Smooth muscle cell (in vitro differentiated cells): ENCODE measurements at regions not wholly inside any gene's neighbourhood (a gene's known extent, or its start where the extent isn't known, plus 50 kb on each side); places are given as distances from the start of the nearest gene placed in this dataset.

Experiments
- DNase-seq: peaks from one replicate; lab custom pipeline; 2025; ENCODE audit not compliant: unreplicated experiment; lab: John Stamatoyannopoulos, UW
- H2AFZ ChIP-seq: fragments of 200-600 bp; sonication (generic); 2 replicates; pipeline ENCODE4 v1.6.0; 2016; ENCODE audit warnings: antibody characterized with exemption, low read depth, mild to moderate bottlenecking
- H3F3A ChIP-seq: fragments of 200-600 bp; sonication (generic); 2 replicates; pipeline ENCODE4 v1.6.0; 2017; ENCODE audit warnings: antibody characterized with exemption, low read depth
- H3K27ac ChIP-seq: fragments of 200-600 bp; sonication (generic); 2 replicates; pipeline ENCODE4 v1.5.1; 2016; ENCODE audit warnings: low read depth, mild to moderate bottlenecking
- H3K27me3 ChIP-seq: fragments of 200-600 bp; sonication (generic); 2 replicates; pipeline ENCODE4 v1.6.1; 2016; ENCODE audit warnings: low read depth, mild to moderate bottlenecking
- H3K36me3 ChIP-seq: fragments of 200-600 bp; sonication (generic); 2 replicates; pipeline ENCODE4 v1.5.1; 2016; ENCODE audit warnings: low read depth
- H3K4me1 ChIP-seq: fragments of 200-600 bp; sonication (generic); 2 replicates; pipeline ENCODE4 v1.5.1; 2016; ENCODE audit warnings: low read depth
- H3K4me2 ChIP-seq: fragments of 200-600 bp; sonication (generic); 2 replicates; pipeline ENCODE4 v1.6.0; 2016; ENCODE audit warnings: mild to moderate bottlenecking
- H3K4me3 ChIP-seq: fragments of 200-600 bp; sonication (generic); 2 replicates; pipeline ENCODE4 v1.5.1; 2016; ENCODE audit warnings: mild to moderate bottlenecking
- H3K79me2 ChIP-seq: fragments of 200-600 bp; sonication (generic); 2 replicates; pipeline ENCODE4 v1.6.0; 2016; ENCODE audit warnings: low read depth, mild to moderate bottlenecking
- H3K9ac ChIP-seq: fragments of 200-600 bp; sonication (generic); 2 replicates; pipeline ENCODE4 v1.6.0; 2016; ENCODE audit warnings: low read depth
- H3K9me3 ChIP-seq: fragments of 200-600 bp; sonication (generic); replicated peaks from 2 replicates; pipeline ENCODE4 v1.5.1; 2016; ENCODE audit warnings: low read depth
- H4K20me1 ChIP-seq: fragments of 200-600 bp; sonication (generic); 2 replicates; pipeline ENCODE4 v1.6.0; 2016; ENCODE audit warnings: low read depth
- CTCF ChIP-seq: fragments of 200-600 bp; sonication (generic); IDR thresholded peaks from 2 replicates; pipeline ENCODE4 v1.5.1; 2017; ENCODE audit warnings: borderline replicate concordance, mild to moderate bottlenecking, antibody characterized with exemption; ENCODE audit not compliant: insufficient read depth, poor library complexity, severe bottlenecking
- WGBS: methylation state at CpG from one replicate; pipeline ENCODE4 v1.1.7; 2016; ENCODE audit warnings: low lambda C conversion rate; 5-methylcytosine and 5-hydroxymethylcytosine counted together

- Histone ChIP-seq H3K4me3 (no peak overlapping the region), H2AFZ (peak overlapping the region; percentile 52), H3F3A (no peaks in the 10 kb centered on the region), H3K36me3 (no peaks in the 10 kb centered on the region), H3K4me2 (no peak overlapping the region), H3K79me2 (no peaks in the 10 kb centered on the region), H3K27ac (no peak overlapping the region), H3K4me1 (no peaks in the 10 kb centered on the region), H4K20me1 (no peaks in the 10 kb centered on the region), H3K27me3 (no peaks in the 10 kb centered on the region), H3K9me3 (no peaks in the 10 kb centered on the region), H3K9ac (no peak overlapping the region)
- 61% methylated on average over 6 of the region's 6 CpGs for WGBS
- no peak for DNase-seq
- TF ChIP-seq CTCF: no peak
These were observed 305.9 kb upstream of the SMIM30 start for GRCh38 chr7:113424185-113424817.

DNA sequence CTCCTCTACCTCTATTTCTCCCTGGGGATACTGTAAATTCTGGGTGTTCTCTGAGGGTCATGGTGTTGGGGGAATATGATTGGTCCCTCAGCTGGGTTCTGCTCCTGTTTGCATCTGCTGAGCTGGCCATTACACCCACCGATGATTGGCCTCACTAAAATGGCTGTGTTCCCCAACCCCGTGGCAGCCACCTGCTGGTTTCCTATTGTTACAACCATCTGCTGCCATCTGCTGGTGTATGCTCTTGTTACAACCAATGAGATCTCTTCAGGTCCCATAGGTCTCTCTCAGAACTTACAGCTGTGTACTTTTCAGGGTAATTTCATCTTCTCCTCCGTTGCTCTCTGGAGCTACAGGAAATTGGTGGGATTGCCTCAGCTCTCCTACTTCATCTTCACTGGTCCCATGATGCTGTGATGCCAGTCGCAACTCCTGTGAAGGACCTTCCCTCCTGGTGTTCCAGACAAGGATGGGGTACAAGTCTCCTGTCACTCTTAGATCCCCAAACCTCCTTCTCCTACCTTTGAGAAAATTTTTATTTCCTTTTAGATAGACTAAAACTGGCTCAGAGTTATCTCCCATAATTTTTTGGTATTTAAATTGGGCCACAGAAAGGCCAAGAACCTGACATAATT lies 303.5 kb upstream of the SMIM30 start:
- DNase-seq: peak; percentile 5
- Histone ChIP-seq H3K27me3 (no peaks in the 10 kb centered on the region), H3K4me3 (no peak overlapping the region), H3K36me3 (no peaks in the 10 kb centered on the region), H3K4me2 (no peak overlapping the region), H3K79me2 (no peaks in the 10 kb centered on the region), H3K9ac (no peak overlapping the region), H3K27ac (no peak overlapping the region), H3K4me1 (no peaks in the 10 kb centered on the region), H2AFZ (no peak overlapping the region), H3K9me3 (no peaks in the 10 kb centered on the region), H4K20me1 (no peaks in the 10 kb centered on the region), H3F3A (no peaks in the 10 kb centered on the region)
- TF ChIP-seq CTCF: peak; percentile 76
- WGBS: 19% methylated on average over 4 of the region's 4 CpGs

DNA sequence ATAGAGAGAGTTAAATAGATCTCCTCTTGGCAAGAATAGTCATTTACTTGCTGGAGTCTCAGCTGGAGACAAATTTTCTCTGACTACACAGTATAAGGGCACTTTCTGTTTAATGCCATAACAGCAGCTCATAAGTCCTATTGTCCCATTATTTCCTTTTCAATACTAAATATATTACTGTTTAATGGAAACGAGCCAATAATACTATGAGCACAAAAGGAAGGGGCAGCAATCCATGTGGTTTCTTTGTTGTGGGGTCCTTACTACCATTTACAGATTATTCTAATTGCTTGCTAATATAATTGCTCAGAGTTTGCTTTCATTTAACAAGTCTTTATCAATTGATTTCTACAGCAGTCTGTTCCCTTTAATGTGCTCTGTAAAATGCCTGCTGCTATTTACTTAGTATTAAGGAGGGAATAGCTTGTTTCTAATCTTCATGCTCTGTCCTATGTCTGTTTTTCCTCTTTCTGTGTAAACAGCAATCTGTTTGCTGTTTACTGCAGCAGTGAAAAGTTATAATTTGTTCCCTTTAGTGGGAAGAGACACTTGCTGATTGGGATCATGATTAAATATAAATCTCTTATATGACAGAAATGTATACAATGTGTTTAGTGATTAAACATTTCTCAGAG lies 296.2 kb upstream of the SMIM30 start:
- Histone ChIP-seq H3K9ac (no peak overlapping the region), H3K27me3 (peaks cover 5% of the 10 kb centered on the region), H3F3A (no peaks in the 10 kb centered on the region), H3K36me3 (no peaks in the 10 kb centered on the region), H3K4me2 (no peak overlapping the region), H3K9me3 (no peaks in the 10 kb centered on the region), H2AFZ (no peak overlapping the region), H3K4me3 (no peak overlapping the region), H3K27ac (no peak overlapping the region), H3K79me2 (no peaks in the 10 kb centered on the region), H3K4me1 (no peaks in the 10 kb centered on the region), H4K20me1 (no peaks in the 10 kb centered on the region)
- 48% methylated on average over 1 of the region's 1 CpG for WGBS
- no peak for TF ChIP-seq CTCF
- DNase-seq: no peak

DNA sequence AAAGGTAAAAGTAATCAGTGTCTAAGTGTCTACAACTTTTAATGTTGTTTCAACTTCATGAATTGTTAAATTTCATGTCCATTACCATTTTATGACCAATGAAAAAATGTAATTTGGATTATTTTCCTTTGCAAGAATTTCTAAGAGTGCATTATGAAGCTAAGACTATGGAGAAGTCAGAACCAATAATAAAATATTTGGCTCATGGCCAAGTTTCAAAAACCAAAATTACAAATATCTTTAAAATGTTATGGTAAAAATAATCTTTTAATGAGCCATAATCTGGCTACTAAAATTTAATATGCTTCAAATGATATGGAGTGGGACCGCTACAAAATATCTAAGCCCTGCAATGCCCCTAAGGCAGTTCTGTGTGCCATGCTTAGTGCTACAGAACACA lies 294.1 kb upstream of the SMIM30 start:
- Histone ChIP-seq H3K36me3 (no peaks in the 10 kb centered on the region), H4K20me1 (no peaks in the 10 kb centered on the region), H3K4me2 (no peak overlapping the region), H3K27me3 (peaks cover 5% of the 10 kb centered on the region), H3K9me3 (no peaks in the 10 kb centered on the region), H3F3A (no peaks in the 10 kb centered on the region), H3K27ac (no peak overlapping the region), H2AFZ (no peak overlapping the region), H3K4me3 (no peak overlapping the region), H3K79me2 (no peaks in the 10 kb centered on the region), H3K4me1 (no peaks in the 10 kb centered on the region), H3K9ac (no peak overlapping the region)
- WGBS: 91% methylated on average over 1 of the region's 1 CpG
- no peak for DNase-seq
- no peak for TF ChIP-seq CTCF
